Hepatocyte (in vitro differentiated cells): ENCODE measurements at regions not wholly inside any gene's neighbourhood (a gene's known extent, or its start where the extent isn't known, plus 50 kb on each side); places are given as distances from the start of the nearest gene placed in this dataset.

Source experiments
- DNase-seq: peaks from one replicate; pipeline ENCODE4 v3.0.0-alpha.2; 2016; ENCODE audit warnings: low spot score
- H2AFZ ChIP-seq: fragments of 200-600 bp; sonication (generic); 2 replicates; pipeline ENCODE4 v1.6.0; 2016; ENCODE audit warnings: antibody characterized with exemption, mild to moderate bottlenecking
- H3K27ac ChIP-seq: fragments of 200-600 bp; sonication (generic); 2 replicates; pipeline ENCODE4 v1.5.1; 2016; ENCODE audit warnings: mild to moderate bottlenecking
- H3K27me3 ChIP-seq: fragments of 200-600 bp; sonication (generic); 2 replicates; pipeline ENCODE4 v1.6.1; 2016
- H3K36me3 ChIP-seq: fragments of 200-600 bp; sonication (generic); replicated peaks from 2 replicates; pipeline ENCODE4 v1.5.1; 2016; ENCODE audit warnings: low read depth; ENCODE audit not compliant: insufficient read depth
- H3K4me1 ChIP-seq: fragments of 200-600 bp; sonication (generic); 2 replicates; pipeline ENCODE4 v1.5.1; 2016; ENCODE audit warnings: mild to moderate bottlenecking, moderate library complexity; ENCODE audit not compliant: insufficient read depth
- H3K4me2 ChIP-seq: fragments of 200-600 bp; sonication (generic); 2 replicates; pipeline ENCODE4 v1.6.0; 2016
- H3K4me3 ChIP-seq: fragments of 200-600 bp; sonication (generic); 2 replicates; pipeline ENCODE4 v1.5.1; 2016; ENCODE audit warnings: mild to moderate bottlenecking
- H3K79me2 ChIP-seq: fragments of 200-600 bp; sonication (generic); 2 replicates; pipeline ENCODE4 v1.6.0; 2017; ENCODE audit warnings: mild to moderate bottlenecking
- H3K9me2 ChIP-seq: fragments of 200-600 bp; sonication (generic); replicated peaks from 2 replicates; pipeline ENCODE4 v1.6.0; 2017; ENCODE audit warnings: mild to moderate bottlenecking; ENCODE audit not compliant: insufficient read depth
- H3K9me3 ChIP-seq: fragments of 200-600 bp; sonication (generic); 2 replicates; pipeline ENCODE4 v1.5.1; 2016; ENCODE audit warnings: low read depth, mild to moderate bottlenecking
- H4K20me1 ChIP-seq: fragments of 200-600 bp; sonication (generic); 2 replicates; pipeline ENCODE4 v1.6.0; 2016; ENCODE audit warnings: mild to moderate bottlenecking; ENCODE audit not compliant: insufficient read depth, poor library complexity, severe bottlenecking
- CTCF ChIP-seq: fragments of 200-600 bp; sonication (generic); IDR thresholded peaks from 2 replicates; pipeline ENCODE4 v1.5.1; 2016; ENCODE audit warnings: antibody characterized with exemption, mild to moderate bottlenecking; ENCODE audit not compliant: poor library complexity
- EZH2 ChIP-seq: fragments of 200-600 bp; sonication (generic); IDR thresholded peaks from 2 replicates; pipeline ENCODE4 v1.6.1; 2016; ENCODE audit warnings: antibody characterized with exemption, mild to moderate bottlenecking, borderline replicate concordance
- EZH2phosphoT487 ChIP-seq: fragments of 200-600 bp; sonication (generic); IDR thresholded peaks from one replicate; pipeline ENCODE4 v1.6.1; 2018; ENCODE audit warnings: antibody characterized with exemption, mild to moderate bottlenecking, low read depth, moderate library complexity; ENCODE audit not compliant: unreplicated experiment, severe bottlenecking
- WGBS: methylation state at CpG from one replicate; pipeline ENCODE4 v1.1.6; 2016; ENCODE audit warnings: low lambda C conversion rate; ENCODE audit errors: missing lambda C conversion rate; 5-methylcytosine and 5-hydroxymethylcytosine counted together

- Histone ChIP-seq H3K4me1 (no peaks in the 10 kb centered on the region), H3K4me2 (no peak overlapping the region), H3K27ac (no peak overlapping the region), H3K36me3 (no peaks in the 10 kb centered on the region), H3K4me3 (no peak overlapping the region), H2AFZ (no peak overlapping the region), H3K9me3 (no peaks in the 10 kb centered on the region), H3K9me2 (no peaks in the 10 kb centered on the region), H4K20me1 (no peaks in the 10 kb centered on the region), H3K27me3 (no peaks in the 10 kb centered on the region), H3K79me2 (no peaks in the 10 kb centered on the region)
- WGBS = 85% methylated on average over 3 of the region's 3 CpGs
- TF ChIP-seq CTCF (no peak), EZH2phosphoT487 (no peak), EZH2 (no peak)
- no peak for DNase-seq
Observed at GRCh38 chr6:95679981-95680380, 102.6 kb downstream of the MANEA start.

- Histone ChIP-seq H2AFZ (no peak overlapping the region), H3K9me2 (no peaks in the 10 kb centered on the region), H3K4me1 (no peaks in the 10 kb centered on the region), H3K4me2 (no peak overlapping the region), H3K36me3 (no peaks in the 10 kb centered on the region), H3K27me3 (no peaks in the 10 kb centered on the region), H4K20me1 (no peaks in the 10 kb centered on the region), H3K4me3 (no peak overlapping the region), H3K9me3 (no peaks in the 10 kb centered on the region), H3K79me2 (no peaks in the 10 kb centered on the region), H3K27ac (no peak overlapping the region)
- TF ChIP-seq CTCF (no peak), EZH2 (no peak), EZH2phosphoT487 (no peak)
- WGBS = 64% methylated on average over 2 of the region's 2 CpGs
- DNase-seq = no peak
Observed at GRCh38 chr6:95681736-95682135, 104.4 kb downstream of the MANEA start.

GRCh38 chr6:95682476-95682875, 105.1 kb downstream of the MANEA start:
- no peak overlapping the region for H3K4me2 ChIP-seq
- no peak for DNase-seq
- no peaks in the 10 kb centered on the region for H3K79me2 ChIP-seq
- no peak overlapping the region for H2AFZ ChIP-seq
- H3K27ac ChIP-seq = no peak overlapping the region
- H3K4me1 ChIP-seq = no peaks in the 10 kb centered on the region
- TF ChIP-seq CTCF = no peak
- TF ChIP-seq EZH2phosphoT487 = no peak
- no peak for TF ChIP-seq EZH2
- no peaks in the 10 kb centered on the region for H4K20me1 ChIP-seq
- H3K36me3 ChIP-seq = no peaks in the 10 kb centered on the region
- no peaks in the 10 kb centered on the region for H3K27me3 ChIP-seq
- H3K9me2 ChIP-seq = no peaks in the 10 kb centered on the region
- H3K9me3 ChIP-seq = no peaks in the 10 kb centered on the region
- no peak overlapping the region for H3K4me3 ChIP-seq
- WGBS = 71% methylated on average over 1 of the region's 1 CpG

- Histone ChIP-seq H3K4me2 (no peak overlapping the region), H3K9me3 (no peaks in the 10 kb centered on the region), H3K4me1 (no peaks in the 10 kb centered on the region), H3K27me3 (no peaks in the 10 kb centered on the region), H3K79me2 (no peaks in the 10 kb centered on the region), H3K36me3 (no peaks in the 10 kb centered on the region), H2AFZ (no peak overlapping the region), H3K9me2 (no peaks in the 10 kb centered on the region), H4K20me1 (no peaks in the 10 kb centered on the region), H3K27ac (no peak overlapping the region), H3K4me3 (no peak overlapping the region)
- 44% methylated on average over 3 of the region's 3 CpGs for WGBS
- no peak for TF ChIP-seq CTCF
- TF ChIP-seq EZH2 = no peak
- no peak for TF ChIP-seq EZH2phosphoT487
- no peak for DNase-seq
Observed at GRCh38 chr6:95685822-95686221, 108.5 kb downstream of the MANEA start.
